ENCODE measurements at regions not wholly inside any gene's neighbourhood (a gene's known extent, or its start where the extent isn't known, plus 50 kb on each side); places are given as distances from the start of the nearest gene placed in this dataset.

DNA sequence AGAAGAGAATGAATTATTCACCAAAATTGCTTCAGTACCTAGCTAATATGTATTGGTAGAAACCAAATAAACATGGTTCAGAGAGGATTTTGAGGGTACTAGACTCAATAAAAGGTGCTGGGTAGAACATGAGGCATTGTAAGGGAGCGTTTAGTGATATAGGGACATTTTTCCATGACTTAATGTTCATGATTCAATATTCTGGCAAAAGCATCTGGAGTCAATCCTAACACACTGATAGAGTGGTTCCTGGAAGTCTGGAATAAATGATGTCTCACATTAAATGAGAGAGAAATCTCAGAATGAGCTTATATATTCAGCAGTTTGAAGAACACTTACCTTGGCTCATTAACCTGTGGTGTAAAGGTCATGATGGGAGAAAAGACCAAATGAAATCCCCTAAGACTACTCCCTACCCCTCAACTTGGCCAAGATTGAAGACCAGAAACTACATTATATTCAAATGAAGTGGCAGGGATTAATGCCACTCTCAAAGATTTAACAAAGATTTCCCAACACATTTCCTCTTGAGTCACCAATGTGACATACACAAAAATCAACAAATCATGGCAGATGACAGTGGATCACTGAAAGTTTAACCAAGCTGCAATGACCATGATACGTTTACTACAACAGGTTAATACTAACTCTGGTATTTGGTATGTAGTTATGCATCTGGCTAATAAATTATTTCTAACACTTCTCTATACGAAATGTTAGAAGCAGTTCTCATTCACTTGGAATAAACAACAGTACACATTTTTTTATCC is 309.5 kb downstream of the SATB2 start:
- TF ChIP-seq, protein P1, sequence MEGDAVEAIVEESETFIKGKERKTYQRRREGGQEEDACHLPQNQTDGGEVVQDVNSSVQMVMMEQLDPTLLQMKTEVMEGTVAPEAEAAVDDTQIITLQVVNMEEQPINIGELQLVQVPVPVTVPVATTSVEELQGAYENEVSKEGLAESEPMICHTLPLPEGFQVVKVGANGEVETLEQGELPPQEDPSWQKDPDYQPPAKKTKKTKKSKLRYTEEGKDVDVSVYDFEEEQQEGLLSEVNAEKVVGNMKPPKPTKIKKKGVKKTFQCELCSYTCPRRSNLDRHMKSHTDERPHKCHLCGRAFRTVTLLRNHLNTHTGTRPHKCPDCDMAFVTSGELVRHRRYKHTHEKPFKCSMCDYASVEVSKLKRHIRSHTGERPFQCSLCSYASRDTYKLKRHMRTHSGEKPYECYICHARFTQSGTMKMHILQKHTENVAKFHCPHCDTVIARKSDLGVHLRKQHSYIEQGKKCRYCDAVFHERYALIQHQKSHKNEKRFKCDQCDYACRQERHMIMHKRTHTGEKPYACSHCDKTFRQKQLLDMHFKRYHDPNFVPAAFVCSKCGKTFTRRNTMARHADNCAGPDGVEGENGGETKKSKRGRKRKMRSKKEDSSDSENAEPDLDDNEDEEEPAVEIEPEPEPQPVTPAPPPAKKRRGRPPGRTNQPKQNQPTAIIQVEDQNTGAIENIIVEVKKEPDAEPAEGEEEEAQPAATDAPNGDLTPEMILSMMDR (IDR thresholded peaks at IDR 0.05), result no peak
- no peak for TF ChIP-seq POLR2A (IDR thresholded peaks at IDR 0.05)
- TF ChIP-seq POLR2AphosphoS5 (IDR thresholded peaks at IDR 0.05), result no peak

Measured in stomach (tissue), 4 donors.